Fibroblast of skin of left biceps (primary cell): ENCODE measurements at regions not wholly inside any gene's neighbourhood (a gene's known extent, or its start where the extent isn't known, plus 50 kb on each side); places are given as distances from the start of the nearest gene placed in this dataset.

Source experiments
- DNase-seq, 2 experiments: peaks; one replicate each; pipeline ENCODE4 v3.0.0-alpha.2; 2013; ENCODE audit warnings: low read depth in 2 of 2

DNA sequence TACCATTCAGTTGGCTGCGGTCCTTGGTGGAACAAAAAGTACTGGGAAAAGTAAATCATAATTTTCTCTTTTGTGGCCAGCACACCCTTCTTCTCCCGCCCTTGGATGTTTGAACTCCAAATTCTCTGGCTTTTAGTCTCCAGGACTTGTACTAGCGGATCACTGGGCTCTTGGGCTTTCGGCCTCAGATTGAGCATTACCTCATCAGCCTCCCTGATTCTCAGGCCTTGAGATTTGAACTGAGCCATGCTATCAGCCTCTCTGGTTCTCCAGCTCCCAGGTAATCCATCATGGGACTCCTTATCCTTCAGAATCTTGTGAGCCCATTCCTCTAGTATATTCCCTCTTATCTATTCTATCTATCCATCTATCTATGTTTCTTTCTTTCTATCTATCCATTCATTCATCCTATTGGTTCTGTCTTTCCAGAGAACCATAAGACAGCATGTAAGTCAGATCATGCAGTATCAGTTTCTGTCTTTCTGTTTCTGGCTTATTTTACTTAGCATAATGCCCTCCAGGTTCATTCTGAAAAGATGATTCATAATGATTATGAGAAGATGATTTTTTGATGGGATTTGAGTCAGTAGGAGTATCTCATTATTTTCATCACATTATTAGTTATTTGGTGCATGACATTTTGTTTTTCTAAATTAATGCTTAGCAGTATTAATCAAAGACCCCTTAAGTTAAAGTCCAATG, 814.9 kb downstream of the LRFN5 start:
- DNase-seq, result no peak

GRCh38 chr14:42420071-42420470, 813.4 kb downstream of the LRFN5 start:
- no peak for DNase-seq

DNA sequence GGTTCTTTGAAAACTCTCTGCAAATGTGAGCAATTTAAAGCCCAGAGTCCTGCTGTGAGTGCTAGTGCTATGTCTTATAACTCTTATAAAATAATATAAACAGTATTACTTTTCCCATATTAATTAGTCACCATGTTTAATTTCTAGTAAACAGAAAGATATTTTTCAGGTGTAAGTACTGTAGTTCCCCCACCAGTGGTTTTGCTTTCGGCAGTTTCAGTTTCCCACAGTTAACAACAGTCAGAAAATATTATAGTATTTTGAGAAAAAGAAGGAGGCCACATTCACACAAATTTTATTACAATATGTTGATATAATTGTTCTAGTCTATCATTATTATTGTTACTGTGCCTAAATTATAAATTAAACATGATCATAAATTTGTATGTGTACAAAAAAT, 800.5 kb downstream of the LRFN5 start:
- no peak for DNase-seq

DNA sequence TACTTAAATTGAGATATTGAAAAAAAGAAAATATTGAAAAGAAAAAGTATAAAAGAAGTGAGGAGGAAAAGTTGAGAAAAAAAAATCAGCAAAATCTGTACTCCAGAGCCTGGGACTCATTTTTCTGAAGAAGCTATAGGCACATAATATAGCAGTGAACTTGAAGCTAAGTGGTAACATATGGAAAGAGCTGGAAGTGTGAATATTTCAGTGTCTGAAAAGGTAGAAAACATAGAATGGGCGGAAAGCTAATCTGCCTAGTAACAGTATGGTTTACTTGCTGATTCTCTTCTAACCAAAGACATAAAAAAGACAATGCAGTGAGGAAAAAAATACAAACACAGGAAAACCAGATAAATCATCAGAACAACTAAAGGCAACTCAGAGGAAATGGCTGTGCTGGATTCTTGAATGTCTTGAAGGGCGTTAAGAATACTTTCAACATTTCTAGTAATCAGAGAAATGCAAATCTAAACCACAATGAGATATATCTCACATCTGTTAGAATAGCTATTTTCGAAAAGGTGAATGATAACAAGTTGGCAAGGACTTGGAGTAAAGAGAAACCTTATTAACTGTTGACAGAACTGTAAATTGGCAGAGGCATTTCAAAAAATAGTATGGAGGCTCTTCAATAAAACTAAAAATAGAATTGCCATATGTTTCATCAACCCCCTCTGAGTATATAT, 784.6 kb downstream of the LRFN5 start:
- no peak for DNase-seq

DNA sequence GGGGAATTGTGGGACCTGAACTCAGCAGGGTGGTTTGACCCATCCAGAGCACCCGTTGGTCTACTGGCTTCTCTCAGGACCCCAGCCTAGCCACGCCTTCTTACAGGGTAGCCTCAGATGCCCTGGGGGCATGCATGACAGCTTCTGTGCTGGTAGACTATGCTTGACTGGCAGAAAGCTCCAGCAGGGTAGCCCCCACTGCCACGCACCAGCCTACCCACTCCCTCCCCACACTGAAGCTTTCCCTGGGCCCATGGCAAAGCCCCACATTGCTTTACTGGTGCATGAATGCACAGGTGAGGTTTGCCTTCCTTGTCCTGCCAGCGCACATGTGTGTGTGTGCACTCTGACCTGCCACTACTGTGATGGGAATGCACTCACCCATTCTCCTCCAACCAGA, 772.2 kb downstream of the LRFN5 start:
- DNase-seq, result no peak

GRCh38 chr14:42378274-42378673, 771.6 kb downstream of the LRFN5 start:
- no peak for DNase-seq

DNA sequence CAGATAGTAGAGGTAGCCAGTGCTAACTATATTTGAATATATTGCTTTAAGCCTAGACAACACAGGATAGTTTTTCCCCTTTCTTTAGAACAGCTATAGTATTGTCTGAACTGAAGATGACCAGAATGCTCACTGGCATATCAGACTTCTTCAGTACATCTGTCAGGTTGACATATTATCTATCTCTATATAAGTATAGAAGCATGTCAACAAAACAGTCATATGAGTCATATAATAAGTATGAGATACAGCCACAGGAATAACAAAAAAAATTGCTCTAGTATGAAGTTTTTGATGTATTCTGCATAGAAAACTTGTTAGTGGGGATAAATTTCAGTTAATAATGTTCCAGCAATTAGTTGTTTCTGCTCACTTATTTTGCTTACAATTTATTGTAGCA, 767.7 kb downstream of the LRFN5 start:
- DNase-seq, result no peak

DNA sequence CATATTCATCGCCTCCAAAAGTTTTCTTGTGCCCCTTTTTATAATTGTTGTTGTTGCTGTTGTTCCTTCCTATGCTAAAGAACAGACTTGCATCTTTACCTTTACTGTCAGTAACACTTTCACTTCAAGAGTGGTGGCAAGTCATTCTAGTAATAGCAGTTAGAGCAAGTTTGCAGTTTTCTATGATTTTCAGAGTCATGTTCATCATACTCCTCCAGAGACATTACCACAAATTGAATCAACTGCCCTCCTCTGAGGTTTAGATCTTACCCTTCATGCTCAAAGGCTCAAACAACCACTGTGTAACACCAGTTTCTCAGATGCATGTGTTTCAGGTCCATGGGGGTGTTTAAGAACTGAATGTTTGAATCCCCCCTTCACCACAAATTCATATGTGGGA, 763.4 kb downstream of the LRFN5 start:
- DNase-seq, result no peak

- no peak for DNase-seq
Observed at GRCh38 chr14:42368234-42368633, 761.6 kb downstream of the LRFN5 start.

DNA sequence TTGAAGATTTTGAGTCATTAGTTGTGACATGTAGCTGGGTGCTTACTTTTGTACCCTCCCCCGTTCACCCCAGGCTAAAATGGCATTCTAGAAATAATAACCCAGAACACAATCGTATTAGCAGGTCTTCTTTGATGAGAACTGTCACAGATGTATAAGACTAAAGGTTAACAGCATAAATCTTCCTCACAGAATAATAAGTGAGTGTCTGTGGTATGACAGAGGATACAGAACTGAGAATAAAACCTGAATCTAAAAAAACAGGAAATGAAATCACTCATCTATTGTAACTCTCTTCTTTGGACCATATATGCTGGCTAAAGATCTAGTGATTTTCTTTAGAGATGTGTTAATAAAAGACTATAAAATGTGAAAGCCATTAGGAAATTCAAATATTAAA, 746.6 kb downstream of the LRFN5 start:
- no peak for DNase-seq

DNA sequence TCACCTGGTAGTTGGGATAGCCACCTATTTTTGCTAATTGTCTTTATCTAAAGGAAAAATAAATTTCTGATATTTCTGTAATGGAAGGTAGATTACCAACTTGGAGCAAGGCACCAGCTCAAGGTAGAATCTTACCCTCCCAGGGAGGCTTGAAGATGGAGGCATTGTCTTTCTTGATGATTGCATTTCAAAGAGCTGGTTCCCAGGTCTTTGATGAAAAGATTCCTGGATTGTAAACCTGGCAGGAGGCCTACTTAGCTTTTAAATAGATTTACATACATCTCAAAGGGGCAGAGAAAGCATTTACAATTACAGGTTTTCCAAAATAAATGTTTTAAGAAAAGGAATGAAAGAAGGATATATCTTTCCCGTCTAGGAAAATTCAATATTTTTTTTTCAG, 729.2 kb downstream of the LRFN5 start:
- no peak for DNase-seq

GRCh38 chr14:42334931-42335330, 728.3 kb downstream of the LRFN5 start:
- no peak for DNase-seq

GRCh38 chr14:42323426-42323825, 716.8 kb downstream of the LRFN5 start:
- no peak for DNase-seq

DNA sequence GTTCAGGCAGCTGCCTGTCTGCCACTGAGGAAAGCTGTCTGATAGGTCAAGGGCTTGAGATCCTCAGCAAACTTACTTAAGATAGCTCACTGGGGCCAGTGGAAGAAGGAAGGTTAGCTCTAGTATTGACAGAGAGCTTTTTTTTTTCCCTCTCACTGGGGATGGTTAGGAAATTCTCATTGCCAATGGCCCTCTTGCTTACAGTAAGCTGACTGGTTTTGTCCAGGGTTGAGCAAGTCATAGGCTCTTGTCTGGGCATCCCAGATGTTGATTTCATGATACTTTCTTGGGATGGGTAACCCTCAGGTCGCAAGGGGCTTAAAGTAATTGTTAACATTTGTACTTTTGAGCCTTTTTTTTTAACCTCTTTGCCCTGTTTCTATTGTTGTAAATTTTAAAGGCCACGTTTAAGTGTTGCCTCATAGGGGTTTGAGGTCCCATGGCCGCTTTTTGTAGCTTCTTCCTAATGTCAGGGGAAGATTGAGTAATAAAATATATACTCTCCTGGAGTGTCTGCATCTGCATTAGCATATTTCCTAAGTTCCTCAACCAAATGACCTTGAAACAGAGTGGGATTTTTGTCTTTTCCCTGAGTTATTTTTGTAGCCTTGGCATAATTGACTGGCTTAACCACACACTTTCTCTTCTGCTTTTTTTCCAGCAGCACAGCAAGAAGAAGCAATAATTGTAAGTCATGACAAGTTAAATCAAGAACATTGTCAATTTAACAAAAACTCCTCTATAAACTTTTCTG, 716.0 kb downstream of the LRFN5 start:
- no peak for DNase-seq

- DNase-seq, result no peak
Observed at GRCh38 chr14:42319996-42320395, 713.3 kb downstream of the LRFN5 start.

DNA sequence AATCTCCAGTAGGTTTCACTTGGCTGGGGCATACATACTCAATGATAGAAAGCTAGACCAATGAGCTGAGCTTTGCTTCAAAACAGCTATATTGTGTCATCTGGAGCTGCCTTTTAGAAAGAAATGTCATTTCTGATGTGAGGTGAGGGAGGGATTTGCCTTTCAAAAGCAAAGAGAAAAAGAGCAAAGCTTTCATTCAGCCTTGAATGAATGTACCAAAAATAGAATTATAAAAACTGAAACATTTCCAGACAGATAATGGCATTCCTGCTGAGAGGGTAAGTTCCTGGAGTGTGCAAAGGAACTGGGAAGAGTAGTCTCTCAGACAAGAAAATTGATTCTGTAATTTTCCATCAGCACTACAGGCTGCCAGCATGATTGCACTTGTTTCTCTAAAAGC, 710.0 kb downstream of the LRFN5 start:
- DNase-seq, result no peak

GRCh38 chr14:42311876-42312275, 705.2 kb downstream of the LRFN5 start:
- no peak for DNase-seq

DNA sequence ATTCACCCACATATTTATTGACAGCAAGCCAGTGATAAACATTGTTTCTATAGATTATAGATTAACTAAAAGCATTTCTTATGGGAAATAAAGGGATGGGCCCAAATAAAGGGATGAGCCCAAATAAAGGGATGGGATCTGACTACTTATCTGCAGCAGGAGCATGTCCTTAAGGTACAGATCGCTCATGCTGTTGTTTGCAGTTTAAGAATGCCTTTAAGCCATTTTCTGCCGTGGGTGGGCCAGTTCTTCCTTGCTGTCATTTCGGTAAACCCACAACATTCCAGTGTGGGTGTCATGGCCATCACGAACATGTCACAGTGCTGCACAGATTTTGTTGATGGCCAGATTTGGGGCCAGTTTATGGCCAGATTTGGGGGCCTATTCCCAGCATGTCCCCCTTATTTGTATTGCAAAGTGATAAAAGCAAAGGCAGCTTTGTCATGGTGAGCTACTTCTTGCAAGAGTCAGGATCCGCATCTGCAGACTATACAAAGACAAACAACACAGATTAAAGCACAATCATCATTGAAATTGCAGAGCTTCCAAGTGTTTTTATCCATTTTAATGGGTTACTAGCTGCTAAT, 700.7 kb downstream of the LRFN5 start:
- DNase-seq, result no peak

- no peak for DNase-seq
Observed at GRCh38 chr14:42299692-42300091, 693.0 kb downstream of the LRFN5 start.

DNA sequence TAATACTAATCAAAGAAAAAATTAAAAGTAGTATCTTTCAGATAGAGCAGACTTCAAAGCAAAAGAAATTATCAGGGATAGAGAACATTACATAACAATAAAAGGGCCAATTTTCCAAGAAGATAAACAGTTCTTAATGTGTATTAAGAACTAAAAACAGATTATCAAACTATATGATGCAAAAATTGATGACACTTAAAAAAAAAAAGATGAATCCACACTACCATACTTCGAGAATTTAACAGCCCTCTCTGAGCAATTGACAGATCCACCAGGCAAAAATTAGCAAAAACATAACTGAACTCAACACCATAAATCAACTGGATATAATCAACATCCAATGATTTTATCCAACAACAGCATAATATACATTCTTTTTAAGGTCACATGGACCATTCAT, 686.5 kb downstream of the LRFN5 start:
- no peak for DNase-seq

- DNase-seq, result no peak
Observed at GRCh38 chr14:42277840-42278239, 671.2 kb downstream of the LRFN5 start.

GRCh38 chr14:42269234-42269633, 662.6 kb downstream of the LRFN5 start:
- no peak for DNase-seq

GRCh38 chr14:42248131-42248530, 641.5 kb downstream of the LRFN5 start:
- no peak for DNase-seq
